Liver (tissue), 8 donors: ENCODE measurements at regions not wholly inside any gene's neighbourhood (a gene's known extent, or its start where the extent isn't known, plus 50 kb on each side); places are given as distances from the start of the nearest gene placed in this dataset.

Source experiments
- DNase-seq: peaks from one replicate; pipeline ENCODE4 v3.0.0-alpha.2; 2017; ENCODE audit warnings: low spot score
- H3K27ac ChIP-seq, 2 donors: one replicate each; pipeline ENCODE4 v1.7.0; 2013; ENCODE audit warnings: inconsistent platforms in 2 of 2, low read length in 2 of 2, control low read depth in 1 of 2, low read depth in 1 of 2, mild to moderate bottlenecking in 1 of 2
- H3K27me3 ChIP-seq, 4 donors: one replicate each; pipeline versions ENCODE4 v1.6.1 to v1.7.0; 2013; ENCODE audit warnings: low read length in 3 of 4, inconsistent platforms in 1 of 4, mild to moderate bottlenecking in 1 of 4, moderate library complexity in 1 of 4; ENCODE audit not compliant: control insufficient read depth in 4 of 4, insufficient read depth in 4 of 4
- H3K36me3 ChIP-seq, 4 donors: one replicate each; pipeline versions ENCODE4 v1.6.1 to v1.7.0; 2013; ENCODE audit warnings: low read length in 3 of 4, mild to moderate bottlenecking in 3 of 4, low read depth in 1 of 4, moderate library complexity in 1 of 4; ENCODE audit not compliant: control insufficient read depth in 4 of 4, insufficient read depth in 3 of 4
- H3K4me1 ChIP-seq, 4 donors: one replicate each; pipeline versions ENCODE4 v1.6.1 to v1.7.0; 2013; ENCODE audit warnings: low read length in 3 of 4, mild to moderate bottlenecking in 3 of 4, moderate library complexity in 1 of 4; ENCODE audit not compliant: control insufficient read depth in 4 of 4, insufficient read depth in 4 of 4
- H3K4me3 ChIP-seq, 3 donors: one replicate each; pipeline versions ENCODE4 v1.6.1 to v1.7.0; 2013; ENCODE audit warnings: low read length in 3 of 3, control low read depth in 1 of 3, low read depth in 1 of 3, mild to moderate bottlenecking in 1 of 3
- H3K9ac ChIP-seq, 2 donors: one replicate each; pipeline ENCODE4 v1.7.0; 2013; ENCODE audit warnings: low read length in 2 of 2, mild to moderate bottlenecking in 2 of 2, moderate library complexity in 2 of 2, control low read depth in 1 of 2, low read depth in 1 of 2
- H3K9me3 ChIP-seq, 4 donors: one replicate each; pipeline versions ENCODE4 v1.6.1 to v1.7.0; 2013; ENCODE audit warnings: low read length in 3 of 4; ENCODE audit not compliant: control insufficient read depth in 4 of 4
- ATF3 ChIP-seq: IDR thresholded peaks from 2 replicates; pipeline ENCODE4 v1.6.1; 2016; ENCODE audit warnings: antibody characterized with exemption
- HNF4A ChIP-seq, 2 donors: conservative IDR thresholded peaks; 2 replicates each; pipeline ENCODE4 v1.6.1; 2016; ENCODE audit warnings: antibody characterized with exemption in 2 of 2, mild to moderate bottlenecking in 2 of 2
- HNF4G ChIP-seq: IDR thresholded peaks from 2 replicates; pipeline ENCODE4 v1.6.1; 2016; ENCODE audit warnings: antibody characterized with exemption
- NR2F2 ChIP-seq: IDR thresholded peaks from 2 replicates; pipeline ENCODE4 v1.6.1; 2016; ENCODE audit warnings: antibody characterized with exemption
- RAD21 ChIP-seq, 2 donors: IDR thresholded peaks; 2 replicates each; pipeline ENCODE4 v1.6.1; 2016; ENCODE audit warnings: antibody characterized with exemption in 2 of 2, mild to moderate bottlenecking in 2 of 2
- SP1 ChIP-seq: IDR thresholded peaks from 2 replicates; pipeline ENCODE4 v1.6.1; 2018; ENCODE audit warnings: antibody characterized with exemption, mild to moderate bottlenecking
- YY1 ChIP-seq: IDR thresholded peaks from 2 replicates; pipeline ENCODE4 v1.6.1; 2016; ENCODE audit warnings: antibody characterized with exemption, mild to moderate bottlenecking
- WGBS: extraction: QIAGEN DNeasy Blood & Tissue Kit; methylation state at CpG from one replicate; pipeline ENCODE4 v1.1.7; 2013; 5-methylcytosine and 5-hydroxymethylcytosine counted together
- TF ChIP-seq, protein P1 (sequence below): IDR thresholded peaks from 2 replicates; pipeline ENCODE4 v1.6.1; 2016; ENCODE audit warnings: antibody characterized with exemption, mild to moderate bottlenecking
- TF ChIP-seq, protein P2 (sequence below): IDR thresholded peaks from 2 replicates; pipeline ENCODE4 v1.6.1; 2016; ENCODE audit warnings: antibody characterized with exemption
- TF ChIP-seq, protein P3 (sequence below): IDR thresholded peaks from 2 replicates; pipeline ENCODE4 v1.6.1; 2016; ENCODE audit warnings: antibody characterized with exemption
- TF ChIP-seq, protein P4 (sequence below): fragments of 150-350 bp; IDR thresholded peaks from 2 replicates; pipeline ENCODE4 v1.5.1; 2017; ENCODE audit warnings: improper control_type of control experiment, low read depth, low read length; ENCODE audit not compliant: missing input control
- donor health status: healthy.
- donor health status: healthy.
- donor health status: healthy.
- donor health status: healthy.
- donor health status: healthy.

GRCh38 chr20:11212902-11213301 lies 539.1 kb upstream of the JAG1 start (continued):
- TF ChIP-seq, protein P1, sequence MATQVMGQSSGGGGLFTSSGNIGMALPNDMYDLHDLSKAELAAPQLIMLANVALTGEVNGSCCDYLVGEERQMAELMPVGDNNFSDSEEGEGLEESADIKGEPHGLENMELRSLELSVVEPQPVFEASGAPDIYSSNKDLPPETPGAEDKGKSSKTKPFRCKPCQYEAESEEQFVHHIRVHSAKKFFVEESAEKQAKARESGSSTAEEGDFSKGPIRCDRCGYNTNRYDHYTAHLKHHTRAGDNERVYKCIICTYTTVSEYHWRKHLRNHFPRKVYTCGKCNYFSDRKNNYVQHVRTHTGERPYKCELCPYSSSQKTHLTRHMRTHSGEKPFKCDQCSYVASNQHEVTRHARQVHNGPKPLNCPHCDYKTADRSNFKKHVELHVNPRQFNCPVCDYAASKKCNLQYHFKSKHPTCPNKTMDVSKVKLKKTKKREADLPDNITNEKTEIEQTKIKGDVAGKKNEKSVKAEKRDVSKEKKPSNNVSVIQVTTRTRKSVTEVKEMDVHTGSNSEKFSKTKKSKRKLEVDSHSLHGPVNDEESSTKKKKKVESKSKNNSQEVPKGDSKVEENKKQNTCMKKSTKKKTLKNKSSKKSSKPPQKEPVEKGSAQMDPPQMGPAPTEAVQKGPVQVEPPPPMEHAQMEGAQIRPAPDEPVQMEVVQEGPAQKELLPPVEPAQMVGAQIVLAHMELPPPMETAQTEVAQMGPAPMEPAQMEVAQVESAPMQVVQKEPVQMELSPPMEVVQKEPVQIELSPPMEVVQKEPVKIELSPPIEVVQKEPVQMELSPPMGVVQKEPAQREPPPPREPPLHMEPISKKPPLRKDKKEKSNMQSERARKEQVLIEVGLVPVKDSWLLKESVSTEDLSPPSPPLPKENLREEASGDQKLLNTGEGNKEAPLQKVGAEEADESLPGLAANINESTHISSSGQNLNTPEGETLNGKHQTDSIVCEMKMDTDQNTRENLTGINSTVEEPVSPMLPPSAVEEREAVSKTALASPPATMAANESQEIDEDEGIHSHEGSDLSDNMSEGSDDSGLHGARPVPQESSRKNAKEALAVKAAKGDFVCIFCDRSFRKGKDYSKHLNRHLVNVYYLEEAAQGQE: no peak
- TF ChIP-seq, protein P2, sequence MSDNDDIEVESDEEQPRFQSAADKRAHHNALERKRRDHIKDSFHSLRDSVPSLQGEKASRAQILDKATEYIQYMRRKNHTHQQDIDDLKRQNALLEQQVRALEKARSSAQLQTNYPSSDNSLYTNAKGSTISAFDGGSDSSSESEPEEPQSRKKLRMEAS: no peak
- TF ChIP-seq HNF4G (no peak), ATF3 (no peak), NR2F2 (no peak)
- TF ChIP-seq, protein P3, sequence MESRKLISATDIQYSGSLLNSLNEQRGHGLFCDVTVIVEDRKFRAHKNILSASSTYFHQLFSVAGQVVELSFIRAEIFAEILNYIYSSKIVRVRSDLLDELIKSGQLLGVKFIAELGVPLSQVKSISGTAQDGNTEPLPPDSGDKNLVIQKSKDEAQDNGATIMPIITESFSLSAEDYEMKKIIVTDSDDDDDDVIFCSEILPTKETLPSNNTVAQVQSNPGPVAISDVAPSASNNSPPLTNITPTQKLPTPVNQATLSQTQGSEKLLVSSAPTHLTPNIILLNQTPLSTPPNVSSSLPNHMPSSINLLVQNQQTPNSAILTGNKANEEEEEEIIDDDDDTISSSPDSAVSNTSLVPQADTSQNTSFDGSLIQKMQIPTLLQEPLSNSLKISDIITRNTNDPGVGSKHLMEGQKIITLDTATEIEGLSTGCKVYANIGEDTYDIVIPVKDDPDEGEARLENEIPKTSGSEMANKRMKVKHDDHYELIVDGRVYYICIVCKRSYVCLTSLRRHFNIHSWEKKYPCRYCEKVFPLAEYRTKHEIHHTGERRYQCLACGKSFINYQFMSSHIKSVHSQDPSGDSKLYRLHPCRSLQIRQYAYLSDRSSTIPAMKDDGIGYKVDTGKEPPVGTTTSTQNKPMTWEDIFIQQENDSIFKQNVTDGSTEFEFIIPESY: no peak

GRCh38 chr20:11214256-11214840 lies 540.5 kb upstream of the JAG1 start:
- H3K36me3 ChIP-seq: no peaks in the 10 kb centered on the region
- 79% methylated on average over 6 of the region's 6 CpGs for WGBS
- TF ChIP-seq, protein P1: no peak
- no peak for TF ChIP-seq SP1
- TF ChIP-seq YY1: no peak
- TF ChIP-seq, protein P4, sequence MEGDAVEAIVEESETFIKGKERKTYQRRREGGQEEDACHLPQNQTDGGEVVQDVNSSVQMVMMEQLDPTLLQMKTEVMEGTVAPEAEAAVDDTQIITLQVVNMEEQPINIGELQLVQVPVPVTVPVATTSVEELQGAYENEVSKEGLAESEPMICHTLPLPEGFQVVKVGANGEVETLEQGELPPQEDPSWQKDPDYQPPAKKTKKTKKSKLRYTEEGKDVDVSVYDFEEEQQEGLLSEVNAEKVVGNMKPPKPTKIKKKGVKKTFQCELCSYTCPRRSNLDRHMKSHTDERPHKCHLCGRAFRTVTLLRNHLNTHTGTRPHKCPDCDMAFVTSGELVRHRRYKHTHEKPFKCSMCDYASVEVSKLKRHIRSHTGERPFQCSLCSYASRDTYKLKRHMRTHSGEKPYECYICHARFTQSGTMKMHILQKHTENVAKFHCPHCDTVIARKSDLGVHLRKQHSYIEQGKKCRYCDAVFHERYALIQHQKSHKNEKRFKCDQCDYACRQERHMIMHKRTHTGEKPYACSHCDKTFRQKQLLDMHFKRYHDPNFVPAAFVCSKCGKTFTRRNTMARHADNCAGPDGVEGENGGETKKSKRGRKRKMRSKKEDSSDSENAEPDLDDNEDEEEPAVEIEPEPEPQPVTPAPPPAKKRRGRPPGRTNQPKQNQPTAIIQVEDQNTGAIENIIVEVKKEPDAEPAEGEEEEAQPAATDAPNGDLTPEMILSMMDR: no peak
- TF ChIP-seq RAD21 (IDR thresholded peaks at IDR 0.05): no peak
- no peak for TF ChIP-seq HNF4A (conservative IDR thresholded peaks at IDR 0.05)
- H3K4me1 ChIP-seq: no peaks in the 10 kb centered on the region
- H3K27me3 ChIP-seq: peaks cover 0 to 6% (median 4%) of the 10 kb centered on the region in 4 donors
- no peak overlapping the region for H3K4me3 ChIP-seq
- H3K9ac ChIP-seq: no peak overlapping the region
- DNase-seq: no peak
- no peak overlapping the region for H3K27ac ChIP-seq
- H3K9me3 ChIP-seq: no peaks in the 10 kb centered on the region
